HG02938 (cell line): ENCODE measurements at regions not wholly inside any gene's neighbourhood (a gene's known extent, or its start where the extent isn't known, plus 50 kb on each side); places are given as distances from the start of the nearest gene placed in this dataset.

Experiments
- ATAC-seq: cut with Tn5 transposase; IDR thresholded peaks from one replicate; pipeline ENCODE4 v1.9.1; 2021; ENCODE audit warnings: mild to moderate bottlenecking, moderate library complexity; ENCODE audit not compliant: unreplicated experiment

DNA sequence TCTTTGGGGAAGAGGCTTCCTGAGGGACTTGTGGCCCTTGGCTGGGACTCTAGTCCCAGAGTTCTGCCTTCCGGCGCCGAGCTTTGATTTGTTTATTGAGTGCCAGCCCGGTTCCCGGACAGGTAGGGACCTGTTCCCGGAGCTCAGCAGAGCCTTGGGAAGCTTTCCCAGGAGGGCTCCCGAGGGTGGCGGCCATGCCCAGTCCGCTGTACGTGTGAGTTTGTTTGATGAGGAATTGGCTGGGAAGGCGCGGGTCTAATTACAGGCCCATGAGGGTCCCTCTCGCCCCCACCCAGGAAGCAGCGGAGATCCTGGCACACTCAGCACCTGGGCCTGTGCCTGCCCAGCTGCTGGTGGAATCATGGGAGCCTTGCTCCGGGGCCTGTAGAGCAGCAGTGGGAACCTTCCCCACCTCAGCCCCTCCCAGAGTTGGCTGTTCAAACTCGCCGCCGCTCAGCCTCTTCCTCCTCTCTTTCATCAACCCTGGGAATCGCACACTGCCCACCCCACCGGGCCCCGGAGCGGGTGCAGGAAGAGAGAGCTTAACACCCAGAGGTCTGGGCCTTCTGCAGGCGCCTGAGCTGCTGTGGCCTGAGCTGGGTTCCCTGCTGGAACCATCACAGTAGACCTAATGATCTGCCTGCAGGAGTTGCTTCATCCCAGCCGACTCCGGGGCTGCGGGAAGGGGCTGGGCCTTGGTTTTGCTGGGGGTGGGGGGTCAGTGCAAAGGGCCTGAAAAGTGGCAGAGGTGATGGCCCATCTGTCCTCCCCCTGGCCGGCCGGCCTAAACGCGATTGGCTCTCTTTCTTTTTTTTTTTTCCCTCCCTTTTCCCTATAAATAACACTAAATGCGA lies 313.7 kb downstream of the SEC14L1 start:
- ATAC-seq, result no peak

DNA sequence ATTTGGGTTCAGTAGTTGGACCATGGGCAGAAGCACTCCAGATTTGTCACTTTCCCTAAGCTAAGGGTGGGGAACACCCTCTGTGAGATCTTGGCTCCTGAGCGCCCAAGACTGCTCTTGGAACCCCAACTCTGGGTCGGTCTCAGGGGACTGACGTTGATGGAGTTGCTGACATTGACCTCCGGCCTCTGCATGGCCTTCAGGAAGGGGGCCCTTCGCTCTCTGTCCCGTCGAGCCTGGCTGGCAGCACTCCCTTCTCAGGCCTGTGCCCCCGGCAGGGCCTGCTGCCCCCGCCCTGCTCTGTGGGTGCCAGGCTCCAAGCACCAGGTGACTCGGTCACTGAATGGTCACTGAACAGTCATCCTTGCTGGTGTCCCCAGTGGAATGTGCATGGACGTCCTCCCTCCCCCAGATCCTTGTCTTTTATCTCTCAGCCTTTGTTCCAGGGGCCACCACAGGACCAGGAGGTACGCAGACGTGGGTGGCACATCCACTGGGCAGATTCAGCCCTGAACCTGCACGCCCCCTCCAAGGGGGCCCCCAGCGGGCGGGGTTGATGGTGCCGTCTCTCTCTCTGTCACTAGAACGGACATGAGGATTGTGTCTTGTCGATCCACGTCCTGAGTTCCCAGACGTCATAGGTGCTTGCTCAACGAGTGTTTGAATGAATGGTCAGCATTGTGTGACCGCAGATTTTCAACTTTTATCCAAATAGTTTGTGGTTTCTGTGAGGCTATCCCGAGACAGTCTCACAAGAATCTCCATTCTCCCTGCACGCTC lies 314.5 kb downstream of the SEC14L1 start:
- no peak for ATAC-seq

- no peak for ATAC-seq
Observed at GRCh38 chr17:77455891-77456260, 315.1 kb downstream of the SEC14L1 start.

GRCh38 chr17:77456271-77456950 lies 315.6 kb downstream of the SEC14L1 start:
- no peak for ATAC-seq

- ATAC-seq, result no peak
Observed at GRCh38 chr17:77456951-77457548, 316.3 kb downstream of the SEC14L1 start.

- no peak for ATAC-seq
Observed at GRCh38 chr17:77457572-77458201, 316.9 kb downstream of the SEC14L1 start.

GRCh38 chr17:77458202-77459017 lies 317.6 kb downstream of the SEC14L1 start:
- no peak for ATAC-seq

GRCh38 chr17:77459018-77459755 lies 318.4 kb downstream of the SEC14L1 start:
- ATAC-seq, result no peak

DNA sequence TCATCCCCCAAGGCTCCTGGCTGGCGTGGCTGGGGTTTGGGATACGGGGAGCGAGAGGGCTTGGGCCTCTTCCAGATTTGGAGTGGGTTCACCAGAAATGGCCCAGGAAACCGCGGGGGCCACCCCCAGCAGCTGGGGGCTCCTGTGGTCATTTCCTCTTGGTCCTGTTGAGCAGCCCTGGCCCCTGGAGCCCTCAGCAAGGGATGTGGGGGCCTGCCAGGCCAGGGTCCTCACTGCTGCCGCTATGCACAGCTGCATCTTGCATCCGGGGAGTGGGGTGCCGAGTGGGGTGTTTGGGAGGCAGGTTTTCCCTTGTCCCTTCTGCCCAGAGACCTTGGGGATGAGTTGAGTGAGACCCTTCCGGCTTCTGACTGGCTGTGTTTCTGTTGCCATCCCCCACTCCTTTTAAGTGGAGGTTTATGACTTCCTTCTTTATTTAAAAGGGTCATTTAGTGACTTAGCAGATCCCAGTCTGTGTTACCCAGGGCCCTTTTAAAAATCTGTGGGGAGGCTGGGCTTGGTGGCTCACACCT lies 319.8 kb downstream of the SEC14L1 start:
- ATAC-seq, result no peak

DNA sequence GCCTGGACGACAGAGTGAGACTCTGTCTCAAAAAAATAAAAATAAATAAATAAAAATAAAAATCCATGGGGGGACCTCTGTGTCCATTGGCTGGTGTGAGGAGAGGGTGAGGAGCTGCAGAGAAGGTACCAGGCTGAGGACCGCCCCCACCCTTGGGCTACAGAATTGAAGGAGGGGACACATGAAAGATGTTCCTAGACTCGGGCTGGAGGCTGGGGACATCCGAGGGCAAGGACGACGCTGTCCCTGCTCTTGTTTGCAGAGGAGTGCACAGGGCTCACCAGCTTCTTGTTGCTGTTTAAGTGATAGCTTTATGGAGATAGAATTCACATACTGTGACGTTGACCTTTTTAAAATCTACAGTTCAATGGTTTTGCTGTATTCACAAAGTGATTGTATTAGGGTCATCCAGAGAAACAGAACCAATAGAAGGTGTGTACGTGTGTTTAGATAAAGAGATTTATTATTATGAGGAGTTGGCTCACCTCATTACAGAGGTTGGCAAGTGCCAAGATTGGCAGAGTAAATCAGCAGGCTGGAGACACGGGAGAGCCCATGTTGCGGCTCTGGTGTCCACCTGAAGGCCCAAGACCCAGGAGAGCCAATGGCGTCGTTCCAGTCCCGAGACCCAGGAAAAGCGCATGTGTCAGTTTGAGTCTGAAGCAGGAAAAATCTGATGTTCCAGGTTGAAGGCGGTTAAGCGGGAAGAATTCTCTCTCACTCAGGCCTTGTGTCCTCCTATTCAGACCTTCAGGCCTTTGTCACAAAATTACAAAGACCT lies 320.7 kb downstream of the SEC14L1 start:
- no peak for ATAC-seq

GRCh38 chr17:77462090-77462489 lies 321.3 kb downstream of the SEC14L1 start:
- ATAC-seq, result no peak

- no peak for ATAC-seq
Observed at GRCh38 chr17:77462553-77463497, 322.1 kb downstream of the SEC14L1 start.

GRCh38 chr17:77464988-77465357 lies 324.2 kb downstream of the SEC14L1 start:
- ATAC-seq, result no peak

DNA sequence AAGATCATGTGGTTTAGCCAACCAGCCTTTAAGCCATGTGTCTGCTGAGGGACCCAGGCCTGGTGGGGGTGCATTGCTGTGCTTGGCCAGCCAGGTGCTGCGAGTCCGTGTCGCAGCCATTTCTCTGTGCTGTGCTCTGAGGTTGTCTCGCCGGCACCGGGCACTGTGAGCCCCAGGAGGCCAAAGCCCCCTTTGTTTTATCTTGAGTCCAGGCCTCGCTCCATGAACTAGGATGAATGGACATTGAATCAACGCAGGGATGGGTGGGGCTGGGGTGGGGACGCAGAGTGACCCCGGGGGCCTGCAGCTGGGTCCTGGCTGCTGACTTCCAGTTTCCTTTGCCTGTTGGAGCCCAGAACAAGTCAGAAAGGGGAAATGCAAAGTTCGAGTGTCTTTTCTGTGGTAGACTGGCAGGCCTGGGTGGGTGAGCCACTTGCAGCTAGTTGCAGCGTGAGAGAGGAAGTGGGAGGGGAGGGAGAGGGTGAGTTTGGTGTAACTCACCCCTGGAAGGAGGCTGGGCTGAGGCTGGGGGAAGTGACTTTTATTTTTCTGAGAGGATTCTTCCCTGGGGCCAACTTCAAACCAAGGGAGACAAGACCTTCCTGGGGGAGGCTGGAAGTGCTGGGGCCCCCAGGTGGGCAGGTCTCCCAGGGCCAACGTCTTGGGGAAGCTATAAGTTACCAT lies 324.7 kb downstream of the SEC14L1 start:
- peak; percentile 55 for ATAC-seq

DNA sequence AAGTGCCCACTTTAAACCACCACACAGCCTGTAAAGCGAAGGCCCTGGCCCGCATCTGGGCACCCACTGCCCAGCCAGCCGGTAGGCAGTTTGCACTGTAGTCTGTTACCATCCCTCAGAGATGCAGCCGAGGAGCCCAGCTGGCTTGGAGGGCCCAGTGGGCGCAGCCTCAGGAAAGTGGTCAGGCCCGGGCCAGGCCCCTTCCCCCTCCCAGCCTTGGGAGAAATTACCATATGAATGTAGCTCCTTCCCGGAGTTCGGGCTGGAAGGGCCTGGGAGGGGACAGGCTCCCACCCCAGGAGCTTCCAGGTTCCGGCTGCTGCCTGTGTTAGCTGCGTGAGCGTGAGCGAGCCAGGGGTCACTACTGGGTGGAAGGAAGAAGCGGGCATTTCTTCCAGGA lies 325.4 kb downstream of the SEC14L1 start:
- ATAC-seq, result no peak

DNA sequence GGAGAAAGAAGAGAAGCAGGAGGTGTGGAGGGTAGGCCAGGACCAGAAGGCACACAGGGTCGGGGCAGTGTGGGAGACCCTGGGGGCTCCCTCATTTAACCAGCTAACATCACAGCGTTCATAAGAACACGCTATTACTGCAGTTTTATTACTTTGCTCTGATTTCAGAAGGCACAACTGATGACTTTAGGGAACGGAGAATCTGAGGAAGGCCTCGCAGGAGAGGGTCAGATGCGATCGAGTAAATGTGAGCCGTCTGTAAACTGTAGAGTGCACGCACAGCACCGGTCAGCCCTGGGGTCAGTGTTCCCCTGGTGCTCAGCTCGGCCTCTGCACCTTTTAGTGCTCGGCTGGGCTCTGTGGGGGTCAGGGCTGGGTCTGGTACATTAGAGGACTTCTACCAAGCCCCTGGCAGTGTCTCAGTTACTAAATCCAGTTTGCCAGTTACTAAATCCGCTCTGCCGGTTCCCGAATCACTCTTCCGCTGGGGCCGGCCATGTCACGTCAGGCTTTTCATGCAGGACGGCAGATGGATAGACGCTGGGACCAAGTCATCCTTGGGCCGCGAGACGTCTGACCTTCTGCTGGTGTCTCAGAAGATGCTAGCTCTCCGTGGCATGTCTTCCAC lies 325.9 kb downstream of the SEC14L1 start:
- no peak for ATAC-seq
